Activated gamma-delta T cell treated with anti-CD3 and anti-CD28 coated beads, Interleukin-2, amount 50 U/mL, for 16 hours (primary cell): ENCODE measurements at regions not wholly inside any gene's neighbourhood (a gene's known extent, or its start where the extent isn't known, plus 50 kb on each side); places are given as distances from the start of the nearest gene placed in this dataset.
"Not testable (repeated sequence)": the region's sequence is repeated elsewhere in the genome, so short reads cannot be mapped to it uniquely, and the experiment has no call there.

Experiments
- DNase-seq: peaks from one replicate; pipeline ENCODE4 v3.0.0-alpha.2; 2020; ENCODE audit warnings: low read depth

DNA sequence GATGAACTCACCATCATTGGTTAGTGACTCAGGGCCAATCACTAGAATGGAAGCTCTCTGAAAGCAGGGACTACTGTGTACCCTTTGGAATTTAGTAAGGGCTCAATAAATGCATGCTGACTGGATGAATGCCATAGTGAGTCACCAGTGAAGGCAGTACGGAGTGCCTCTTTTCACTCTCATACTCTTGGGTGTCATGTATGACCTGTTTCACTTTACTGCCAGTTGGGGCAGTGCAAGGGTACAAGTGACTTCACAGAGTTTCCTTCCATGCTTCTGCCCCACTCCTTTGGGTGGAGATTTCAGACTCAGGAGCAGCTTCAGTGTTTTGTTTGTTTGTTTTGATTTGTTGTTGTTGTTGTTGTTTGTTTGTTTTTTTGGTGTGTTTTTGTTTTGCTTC, 57.7 kb downstream of the SOX3 start:
- no peak for DNase-seq

DNA sequence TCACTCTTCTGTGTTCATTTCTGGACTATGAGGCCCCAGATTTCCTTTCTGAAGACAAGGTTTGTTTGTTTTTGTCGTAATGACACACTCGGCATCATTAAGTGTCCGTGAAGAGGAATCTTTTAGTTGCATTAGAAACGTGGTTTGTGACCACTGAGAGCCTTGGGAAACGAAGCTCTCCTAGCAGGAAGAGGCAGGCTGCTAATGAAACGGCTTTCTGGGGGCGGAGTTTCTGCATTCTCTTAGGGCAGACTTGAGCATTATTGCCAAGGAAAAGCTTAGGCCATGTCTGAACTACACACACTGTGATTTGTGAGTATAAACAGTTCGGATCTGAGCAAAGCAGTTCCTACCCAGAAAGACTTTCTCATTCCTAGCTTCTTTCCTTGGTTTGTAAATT, 64.0 kb downstream of the SOX3 start:
- no peak for DNase-seq

DNA sequence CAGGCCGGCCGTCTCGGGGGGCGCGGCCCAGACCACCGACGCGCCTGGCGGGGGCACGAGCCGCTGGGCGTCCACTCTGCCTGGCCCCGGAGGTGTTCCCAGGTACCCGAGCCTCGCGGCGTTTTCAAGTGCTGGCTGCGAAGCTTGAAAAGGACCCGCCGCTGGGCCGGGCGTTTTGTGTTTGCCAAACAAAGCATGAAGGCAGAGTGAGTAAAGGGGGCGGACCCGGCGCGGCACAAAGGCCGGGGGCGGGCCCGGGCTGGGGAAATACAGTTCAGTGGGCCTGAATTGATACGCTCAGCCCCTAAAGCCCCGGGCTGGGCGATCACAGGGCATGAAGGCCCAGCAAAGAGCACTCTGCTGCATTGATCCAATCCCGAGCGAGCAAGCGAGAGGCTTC, 65.4 kb downstream of the SOX3 start:
- DNase-seq: no peak

DNA sequence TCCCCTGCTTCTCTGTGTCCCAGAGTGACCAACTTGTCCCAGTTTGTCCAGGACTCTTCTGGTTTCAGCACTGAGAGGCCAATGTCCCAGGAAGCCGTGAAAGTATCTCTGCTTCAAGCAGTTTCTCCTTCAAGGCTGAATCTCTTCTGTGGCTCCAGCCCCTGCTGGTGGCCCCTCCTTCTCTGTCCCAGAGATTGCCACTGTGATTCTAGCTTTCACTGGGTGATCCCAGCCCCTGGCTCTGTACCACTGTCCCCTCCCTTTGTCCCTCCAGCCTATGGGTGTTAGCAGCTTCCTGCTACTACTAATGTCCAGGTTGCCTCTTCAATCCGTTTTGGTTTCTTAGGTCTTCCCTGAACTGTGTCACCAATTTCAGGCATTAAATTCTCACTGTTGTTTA, 70.5 kb downstream of the SOX3 start:
- DNase-seq: no peak

DNA sequence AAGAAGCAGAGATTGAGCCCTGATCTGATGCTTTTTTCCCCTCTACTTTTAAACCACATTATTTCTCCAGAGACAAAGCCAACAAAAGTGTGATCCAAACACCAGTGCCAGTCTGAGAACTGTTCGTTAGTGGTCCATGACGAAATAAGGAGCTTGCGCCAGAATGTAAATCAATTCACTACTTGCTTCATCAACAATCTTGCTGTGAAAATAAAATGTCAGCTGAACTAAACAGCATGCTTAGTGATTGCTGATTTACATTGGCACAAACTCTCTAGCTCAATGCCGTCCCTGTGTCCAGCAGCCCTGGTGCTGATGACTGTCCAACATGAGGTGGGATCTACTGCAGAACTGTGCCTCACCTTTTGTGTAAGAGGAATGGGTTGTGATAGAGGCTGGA, 71.3 kb downstream of the SOX3 start:
- DNase-seq: no peak

DNA sequence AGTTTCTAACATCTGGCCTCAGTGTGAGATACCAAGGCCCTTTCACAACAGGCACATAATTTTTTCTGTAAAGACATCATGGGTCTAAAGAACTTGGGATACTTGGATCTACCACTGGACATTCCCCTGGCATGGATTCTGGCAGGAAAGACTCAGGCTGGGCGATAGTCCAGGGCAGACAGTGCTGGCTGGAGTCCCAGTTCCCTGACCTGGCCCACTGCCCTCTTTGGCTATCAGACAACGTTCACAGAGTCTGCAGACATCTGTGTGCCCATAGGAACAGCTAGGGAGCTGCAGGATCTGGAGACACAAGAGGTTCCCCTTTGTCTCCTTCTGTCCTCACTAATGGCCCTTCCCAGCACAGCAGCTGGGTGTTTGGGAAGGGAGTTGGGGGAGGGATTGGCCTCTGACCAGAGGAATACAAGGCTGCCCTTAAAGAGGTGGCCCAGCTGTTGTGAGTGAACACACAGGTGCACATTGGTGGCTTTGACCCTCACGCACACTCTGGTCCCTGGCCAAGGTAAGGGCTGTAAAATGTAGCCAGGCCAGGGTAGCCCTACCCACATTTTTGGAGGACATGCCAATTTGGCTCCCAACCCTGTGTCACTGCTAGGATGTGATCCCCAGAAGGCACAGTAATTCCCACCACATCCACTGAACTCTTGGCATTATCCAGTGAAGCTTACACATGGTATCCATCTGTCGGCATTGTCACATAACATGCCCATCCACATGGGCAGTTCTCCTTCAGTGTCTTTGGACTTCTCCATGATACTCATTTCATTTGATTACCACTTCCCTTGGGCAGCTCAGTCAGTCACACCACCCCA, 72.3 kb downstream of the SOX3 start:
- DNase-seq: no peak

DNA sequence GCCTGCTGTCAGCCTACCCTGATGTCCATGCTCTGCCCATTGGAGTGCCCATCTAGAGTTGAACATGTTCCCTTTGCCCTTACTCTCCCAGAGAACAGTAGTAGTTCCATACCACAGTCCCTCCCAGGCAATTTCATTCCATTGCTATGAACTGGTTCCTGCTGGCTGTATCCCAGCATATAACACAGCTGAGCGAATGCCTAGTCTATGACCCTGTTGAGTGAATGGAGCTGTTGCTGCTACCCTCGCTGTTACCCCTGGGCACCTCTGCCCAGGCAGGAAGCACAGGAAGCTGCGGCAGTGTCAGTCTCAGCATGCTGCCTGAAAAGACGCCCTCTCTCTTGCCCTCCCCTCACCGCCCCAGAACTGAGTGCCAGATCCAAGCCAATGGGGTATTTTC, 73.3 kb downstream of the SOX3 start:
- DNase-seq: no peak

DNA sequence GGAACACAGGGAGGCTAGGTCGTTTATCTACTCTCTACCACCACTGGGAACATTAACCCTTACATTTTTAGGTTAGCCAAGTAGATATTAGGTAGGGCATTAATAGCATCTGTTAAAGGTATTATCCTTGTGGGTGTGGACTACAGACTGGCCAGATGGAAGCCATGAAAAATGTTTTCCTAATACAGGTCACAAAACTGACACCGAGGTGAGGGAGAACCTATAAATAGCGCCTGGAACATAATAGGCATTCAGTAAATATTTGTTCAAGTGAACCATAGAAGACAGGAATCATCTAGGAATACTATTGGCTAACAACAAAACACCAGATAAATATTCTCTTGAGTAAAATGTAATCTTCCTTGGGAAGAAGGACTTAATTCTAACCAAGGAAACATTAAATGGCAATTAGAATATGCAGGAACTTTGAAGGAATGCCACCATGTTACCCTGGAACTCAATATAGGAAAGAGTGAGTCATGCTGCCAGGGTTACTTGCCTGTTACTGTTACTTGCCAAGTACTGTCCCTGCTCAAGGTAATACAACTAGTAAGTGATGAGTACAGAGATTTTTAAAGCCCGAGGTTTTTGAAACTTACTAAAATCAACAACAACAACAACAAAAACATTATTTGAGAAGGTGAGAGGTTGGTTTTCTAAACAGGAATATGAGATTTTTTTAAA, 79.0 kb downstream of the SOX3 start:
- no peak for DNase-seq

DNA sequence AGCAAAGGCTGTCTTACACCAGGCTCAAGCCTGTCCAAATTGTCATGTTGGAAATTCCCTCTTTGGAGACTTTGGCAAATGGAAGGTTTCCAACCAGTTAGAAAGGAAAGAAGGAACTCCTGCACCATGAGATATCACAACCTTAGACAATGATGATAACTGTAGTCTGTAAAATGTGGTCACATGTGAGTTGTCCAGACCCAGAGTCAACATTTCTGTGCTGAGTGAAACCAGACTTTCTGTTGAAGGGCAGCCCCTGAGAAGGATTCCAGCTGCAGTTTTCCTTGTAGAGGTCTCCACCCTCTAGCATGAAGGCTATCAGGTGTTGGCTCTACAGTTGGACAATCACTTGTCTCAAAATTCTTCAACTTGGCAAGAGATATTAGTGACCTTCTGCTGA, 82.4 kb downstream of the SOX3 start:
- no peak for DNase-seq

DNA sequence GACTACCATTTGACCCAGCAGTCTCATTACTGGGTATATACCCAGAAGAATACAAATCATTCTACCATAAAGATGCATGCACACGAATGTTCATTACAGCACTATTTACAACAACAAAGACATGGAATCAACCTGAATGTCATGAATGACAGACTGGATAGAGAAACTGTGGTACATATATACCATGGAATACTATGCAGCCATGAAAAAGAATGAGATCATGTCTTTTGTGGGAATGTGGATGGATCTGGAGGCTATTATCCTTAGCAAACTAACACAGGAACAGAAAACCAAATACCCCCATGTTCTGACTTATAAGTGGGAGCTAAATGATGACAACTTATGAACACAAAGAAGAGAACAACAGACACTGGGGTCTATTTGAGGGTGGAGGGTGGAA, 102.7 kb downstream of the SOX3 start:
- not testable (repeated sequence) for DNase-seq

DNA sequence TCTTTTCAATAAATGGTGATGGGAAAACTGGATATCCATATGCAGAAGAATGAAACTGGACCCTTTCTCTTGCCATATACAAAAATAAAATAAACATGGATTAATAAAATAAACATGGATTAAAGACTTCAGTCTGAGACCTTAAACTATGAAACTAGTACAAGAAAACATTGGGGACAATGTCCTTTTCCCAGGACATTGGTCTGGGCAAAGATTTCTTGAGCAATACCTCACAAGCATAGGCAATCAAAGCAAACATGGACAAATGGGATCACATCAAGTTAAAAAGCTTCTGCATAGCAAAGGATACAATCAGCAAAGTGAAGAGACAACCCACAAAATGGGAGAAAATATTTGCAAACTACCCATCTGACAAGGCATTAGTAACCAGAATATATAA, 108.5 kb downstream of the SOX3 start:
- not testable (repeated sequence) for DNase-seq

DNA sequence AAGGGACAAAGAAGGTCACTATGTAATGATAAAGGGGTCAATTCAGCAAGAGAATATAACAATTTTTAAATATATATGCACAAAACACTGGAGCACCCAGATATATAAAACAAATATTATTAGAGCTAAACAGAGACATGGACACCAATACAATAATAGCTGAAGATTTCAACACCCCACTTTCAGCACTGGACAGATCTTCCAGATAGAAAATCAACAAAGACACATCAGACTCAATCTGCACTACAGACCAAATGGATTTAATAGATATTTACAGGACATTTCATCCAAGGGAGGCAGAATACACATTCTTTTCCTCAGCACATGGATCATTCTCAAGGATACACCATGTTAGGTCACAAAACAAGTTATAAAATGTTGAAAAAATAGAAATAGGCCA, 111.4 kb downstream of the SOX3 start:
- no peak for DNase-seq

DNA sequence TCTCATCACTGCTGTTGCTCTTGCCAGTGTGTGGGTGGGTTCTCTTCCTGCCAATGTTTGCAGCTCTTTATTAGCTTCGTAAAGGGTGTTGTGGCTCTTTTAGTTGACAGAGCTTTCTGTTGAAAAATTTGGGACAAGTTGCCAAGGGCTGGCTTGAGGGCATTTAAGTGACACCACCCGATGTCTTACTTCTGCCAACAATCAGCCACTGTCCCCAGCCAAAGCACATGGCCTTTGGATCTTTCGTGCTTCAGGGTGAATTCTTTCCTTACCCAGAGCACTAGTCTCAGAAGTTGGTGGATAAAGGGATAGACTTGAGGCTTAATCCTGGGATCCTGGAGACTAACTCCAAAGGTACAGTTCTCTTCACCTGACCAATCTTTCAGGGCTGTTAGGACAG, 113.6 kb downstream of the SOX3 start:
- DNase-seq: no peak

DNA sequence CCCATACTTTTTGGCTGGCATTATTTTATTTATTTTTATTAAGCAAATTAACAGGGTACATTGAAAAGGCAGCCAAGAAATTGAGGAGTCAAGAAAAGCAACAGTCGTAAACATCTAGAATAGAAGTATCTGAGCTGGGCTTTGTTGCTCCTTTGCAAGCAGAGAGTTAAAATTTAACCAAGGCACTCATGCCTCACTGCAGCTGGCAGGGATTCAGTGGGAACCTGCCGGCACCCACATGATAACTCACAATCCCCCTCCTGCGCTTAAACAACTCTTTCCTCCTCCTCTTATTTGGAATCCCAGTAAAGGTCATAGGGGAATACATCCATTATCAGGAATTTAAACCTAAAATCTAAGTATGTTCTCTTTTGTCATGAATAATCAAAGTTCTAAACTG, 115.5 kb downstream of the SOX3 start:
- no peak for DNase-seq

DNA sequence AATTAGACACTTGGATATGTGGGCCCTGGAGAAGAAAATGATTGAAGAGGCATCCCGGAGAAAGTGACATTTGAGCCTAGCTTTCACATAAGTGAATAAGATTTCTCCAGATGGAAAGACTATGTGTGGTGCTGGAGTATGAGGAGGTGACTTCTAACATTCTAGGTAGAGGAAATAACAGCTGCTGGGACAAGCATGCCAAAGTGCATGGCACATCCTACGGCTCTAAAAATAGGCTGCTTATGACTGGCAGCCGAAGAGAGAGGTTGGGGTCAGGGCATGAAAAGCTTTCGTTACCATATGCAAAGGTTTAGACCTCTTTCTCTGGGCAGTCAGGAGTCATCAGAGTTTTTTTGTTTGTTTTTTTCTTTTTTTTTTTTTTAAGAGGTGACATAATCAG, 142.0 kb downstream of the SOX3 start:
- DNase-seq: no peak

DNA sequence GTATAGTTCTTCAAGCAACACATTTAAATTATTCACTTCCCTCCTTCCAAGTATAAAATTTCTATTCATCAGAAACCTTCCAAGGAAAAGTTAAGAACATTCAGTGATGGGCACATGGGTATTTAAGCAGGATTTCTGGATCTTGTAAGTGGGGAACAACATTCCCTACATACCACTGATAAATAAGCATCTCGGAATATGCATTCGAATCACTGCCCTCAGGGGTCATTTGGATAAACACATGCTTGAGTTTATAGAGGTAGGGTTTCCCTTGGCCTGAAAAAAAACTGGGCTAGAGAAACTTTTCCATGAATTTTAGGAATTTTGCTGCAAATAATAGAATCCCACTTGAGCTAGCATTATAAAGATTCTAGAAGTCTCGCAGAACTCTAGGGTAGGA, 143.9 kb downstream of the SOX3 start:
- no peak for DNase-seq

DNA sequence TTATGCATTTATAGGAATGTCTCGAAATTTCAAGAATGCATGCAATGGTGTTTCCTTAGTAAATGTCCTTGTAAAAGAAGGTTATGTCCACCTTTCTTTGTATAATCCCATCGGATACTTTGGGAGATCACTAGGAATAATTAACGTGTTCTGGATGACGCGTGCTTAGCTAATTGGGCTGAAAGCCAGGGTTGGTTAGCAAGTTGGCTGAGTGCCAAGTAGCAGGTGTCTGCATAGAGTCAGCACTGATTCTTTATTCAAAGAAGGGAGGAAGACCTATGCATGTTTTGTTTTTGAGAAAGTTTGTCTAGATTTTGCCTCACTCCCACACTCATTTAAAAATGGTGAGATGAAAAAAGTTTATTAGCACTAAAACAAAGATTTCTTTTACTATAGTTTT, 144.6 kb downstream of the SOX3 start:
- DNase-seq: no peak

DNA sequence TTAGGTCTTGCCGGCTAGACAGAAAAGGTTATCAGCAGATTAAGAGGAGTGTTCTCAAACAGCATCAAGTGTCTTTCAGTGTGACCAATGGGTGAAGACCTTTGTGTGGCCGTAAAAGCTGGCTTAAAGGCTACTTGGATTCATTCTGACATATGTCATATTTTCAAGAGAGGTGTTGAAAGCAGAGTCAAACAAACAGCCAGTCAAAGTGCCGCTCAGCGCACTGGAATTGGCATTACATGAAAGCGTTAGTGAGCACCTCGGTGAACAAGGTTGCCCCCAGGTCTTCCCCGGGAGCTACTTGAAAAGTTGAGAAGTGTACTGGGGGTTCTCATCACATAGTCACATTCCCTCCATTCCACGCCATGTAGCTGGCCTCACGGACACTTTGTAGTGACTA, 148.9 kb downstream of the SOX3 start:
- no peak for DNase-seq

DNA sequence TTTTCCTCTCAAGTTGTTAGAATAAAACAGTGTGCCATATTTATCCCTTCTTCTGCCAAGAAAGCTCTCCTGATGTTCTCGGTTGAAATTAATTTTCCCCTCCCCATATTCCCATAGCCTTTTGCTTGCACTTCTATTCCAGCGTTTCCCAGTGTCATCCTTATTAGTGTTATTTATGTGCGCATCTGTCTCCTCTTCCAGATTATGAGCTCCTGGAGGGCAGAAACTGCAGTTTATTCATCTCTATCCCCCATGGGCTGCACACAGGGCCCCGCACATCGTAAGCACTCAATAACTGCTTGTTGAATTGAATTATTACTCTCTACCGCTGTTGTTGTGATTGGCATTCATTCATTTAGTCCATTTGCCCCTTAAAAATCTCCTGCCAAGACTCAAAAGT, 149.4 kb downstream of the SOX3 start:
- no peak for DNase-seq

DNA sequence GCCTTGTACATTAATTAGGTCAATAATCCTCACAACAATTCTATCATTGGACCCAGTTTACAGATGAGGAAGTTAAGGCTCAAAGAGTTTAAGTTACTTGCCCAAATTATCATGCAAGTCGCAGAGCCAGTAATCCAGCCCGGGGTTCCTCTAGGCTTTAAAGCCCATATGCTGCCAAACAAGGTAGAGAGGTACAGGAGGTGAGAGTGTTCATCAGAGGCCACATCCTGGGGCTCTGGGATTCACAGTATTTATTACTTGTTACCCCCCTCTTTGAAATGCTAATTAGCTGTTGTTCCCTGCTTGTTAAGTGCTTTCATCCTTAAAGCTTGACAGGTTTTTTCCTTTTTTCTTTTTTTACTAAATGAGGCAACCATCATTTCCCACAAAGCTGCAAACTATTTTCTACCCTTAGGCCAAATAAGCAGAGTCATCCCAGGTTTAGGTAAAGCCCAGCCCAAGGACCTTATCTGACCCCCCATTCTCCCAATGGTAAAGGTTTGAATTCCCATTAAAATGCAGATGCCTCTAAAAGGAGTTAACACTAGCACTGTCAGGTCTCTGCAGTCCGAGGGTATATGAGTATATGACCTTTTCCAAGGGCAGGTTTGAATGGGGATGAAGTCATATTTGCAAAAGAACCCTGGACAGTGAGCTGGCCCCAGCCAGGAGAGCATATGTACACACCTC, 150.3 kb downstream of the SOX3 start:
- no peak for DNase-seq

DNA sequence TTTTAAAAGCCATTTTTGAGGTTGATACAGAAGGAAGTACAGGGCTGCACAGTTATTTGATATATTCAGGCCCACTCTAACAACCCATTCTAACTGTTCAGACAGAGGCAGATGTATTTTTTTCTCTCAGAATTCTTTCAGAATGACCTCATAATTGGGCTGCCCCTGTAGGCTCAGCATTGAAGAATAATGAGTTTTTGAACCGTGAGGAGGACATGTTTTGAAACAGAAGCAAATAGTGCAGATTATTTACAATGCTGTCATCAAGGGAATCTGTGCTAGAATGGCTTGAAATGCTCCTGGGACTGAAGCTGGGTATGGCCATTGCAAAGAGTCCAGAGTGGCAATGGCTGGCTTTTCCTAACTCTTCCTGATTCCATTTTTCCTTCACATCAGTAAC, 158.1 kb downstream of the SOX3 start:
- DNase-seq: no peak

DNA sequence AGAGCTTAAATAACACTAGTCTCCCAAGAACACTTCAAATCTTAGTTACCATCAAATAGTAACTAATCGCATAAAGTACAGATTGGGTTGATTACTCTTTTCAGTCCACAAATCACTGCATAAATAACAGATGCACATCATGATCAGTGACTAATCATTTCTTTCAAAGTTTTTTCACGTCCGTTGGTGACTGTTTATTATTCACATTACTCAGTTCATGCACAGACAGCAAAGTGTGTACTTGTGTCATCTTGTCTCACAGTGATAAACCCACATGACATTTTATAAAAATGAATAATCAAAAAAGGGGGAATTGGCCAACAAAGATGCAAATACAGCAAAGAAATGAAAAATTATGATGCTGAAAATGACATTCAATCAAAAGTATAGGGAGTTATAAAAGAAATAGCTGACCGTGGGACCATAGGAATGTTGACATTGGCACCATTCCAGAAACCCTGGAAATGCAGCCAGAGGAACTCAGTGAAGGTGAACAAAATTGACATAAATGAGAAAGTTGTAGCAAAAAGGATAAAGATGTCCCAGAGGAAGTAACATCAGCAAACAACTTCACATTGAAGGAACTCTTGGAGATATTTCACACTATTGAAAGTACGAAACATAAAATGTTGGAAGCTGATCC, 161.5 kb downstream of the SOX3 start:
- no peak for DNase-seq

DNA sequence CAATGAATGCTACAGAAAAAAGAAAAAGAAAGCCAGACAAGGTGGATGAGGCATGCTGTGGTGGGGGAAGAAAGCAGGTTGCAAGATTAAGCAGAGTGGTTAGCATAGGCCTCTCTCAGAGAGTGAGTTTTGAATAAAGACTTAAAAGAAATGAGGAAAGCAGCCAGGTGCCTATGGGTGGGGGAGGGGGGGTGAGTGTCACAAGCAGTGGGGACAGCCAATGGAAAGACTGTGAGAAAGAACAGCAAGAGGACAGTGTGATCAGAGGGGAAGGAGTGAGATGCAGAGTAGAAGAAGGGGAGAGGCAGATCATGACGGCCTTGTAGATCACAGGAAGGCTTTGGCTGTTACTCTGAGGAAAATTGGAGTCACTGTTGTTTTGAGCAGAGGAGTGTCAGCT, 162.5 kb downstream of the SOX3 start:
- DNase-seq: no peak
